Breast epithelium (tissue), 4 donors: ENCODE measurements at regions not wholly inside any gene's neighbourhood (a gene's known extent, or its start where the extent isn't known, plus 50 kb on each side); places are given as distances from the start of the nearest gene placed in this dataset.

Experiments
- DNase-seq, 2 donors: peaks; one replicate each; pipeline ENCODE4 v3.0.0-alpha.2; 2019; ENCODE audit warnings: low spot score in 2 of 2
- H3K27ac ChIP-seq, 2 donors: fragments of 200-600 bp; sonication (generic) in 1 of 2; one replicate each; pipeline ENCODE4 v1.5.1; 2016 to 2019; ENCODE audit warnings: mild to moderate bottlenecking in 1 of 2
- H3K27me3 ChIP-seq, 2 donors: fragments of 200-600 bp; sonication (generic) in 1 of 2; one replicate each; pipeline versions ENCODE4 v1.5.1 to v1.6.0; 2017 to 2019; ENCODE audit warnings: control low read depth in 1 of 2, mild to moderate bottlenecking in 1 of 2
- H3K36me3 ChIP-seq: fragments of 200-600 bp; one replicate; pipeline ENCODE4 v1.5.1; 2019
- H3K4me1 ChIP-seq, 2 donors: fragments of 200-600 bp; sonication (generic); one replicate each; pipeline ENCODE4 v1.5.1; 2016 to 2019; ENCODE audit warnings: control low read depth in 1 of 2
- H3K4me3 ChIP-seq, 3 donors: fragments of 200-600 bp; sonication (generic); 1 replicate in 2 of 3; 2 replicates in 1 of 3; pipeline ENCODE4 v1.5.1; 2016 to 2019; ENCODE audit warnings: mild to moderate bottlenecking in 3 of 3, moderate library complexity in 2 of 3
- H3K9me3 ChIP-seq, 2 donors: fragments of 200-600 bp; sonication (generic) in 1 of 2; one replicate each; pipeline ENCODE4 v1.5.1; 2016 to 2019; ENCODE audit warnings: control low read depth in 1 of 2
- POLR2A ChIP-seq: fragments of 450-650 bp; IDR thresholded peaks from one replicate; pipeline ENCODE4 v1.6.1; 2016; ENCODE audit warnings: antibody characterized with exemption, mild to moderate bottlenecking, moderate library complexity
- POLR2AphosphoS5 ChIP-seq, 3 donors: sonication (generic); formaldehyde crosslinking; IDR thresholded peaks; one replicate each; pipeline ENCODE4 v1.6.1; 2017; ENCODE audit warnings: antibody characterized with exemption in 3 of 3
- intact Hi-C: fragments of 100-400 bp; cut with DNase I; formaldehyde crosslinking; loops from one replicate; pipeline ENCODE4 v1.15.1; 2023; ENCODE audit warnings: low total_unique reads
- TF ChIP-seq, protein P1 (sequence below), 3 donors: fragments of 450-650 bp; IDR thresholded peaks; one replicate each; pipeline ENCODE4 v1.5.1; 2016 to 2017; ENCODE audit warnings: antibody characterized with exemption in 3 of 3, mild to moderate bottlenecking in 3 of 3, moderate library complexity in 3 of 3

- Histone ChIP-seq H3K4me3 (no peak overlapping the region), H3K27ac (no peak overlapping the region), H3K27me3 (peaks cover 0 to under 1% of the 10 kb centered on the region in 2 donors), H3K9me3 (no peaks in the 10 kb centered on the region), H3K36me3 (no peaks in the 10 kb centered on the region), H3K4me1 (no peaks in the 10 kb centered on the region)
- no peak for DNase-seq
- intact Hi-C loops: no loop called here
- TF ChIP-seq POLR2AphosphoS5 (IDR thresholded peaks at IDR 0.05) (no peak), POLR2A (no peak)
- TF ChIP-seq, protein P1, sequence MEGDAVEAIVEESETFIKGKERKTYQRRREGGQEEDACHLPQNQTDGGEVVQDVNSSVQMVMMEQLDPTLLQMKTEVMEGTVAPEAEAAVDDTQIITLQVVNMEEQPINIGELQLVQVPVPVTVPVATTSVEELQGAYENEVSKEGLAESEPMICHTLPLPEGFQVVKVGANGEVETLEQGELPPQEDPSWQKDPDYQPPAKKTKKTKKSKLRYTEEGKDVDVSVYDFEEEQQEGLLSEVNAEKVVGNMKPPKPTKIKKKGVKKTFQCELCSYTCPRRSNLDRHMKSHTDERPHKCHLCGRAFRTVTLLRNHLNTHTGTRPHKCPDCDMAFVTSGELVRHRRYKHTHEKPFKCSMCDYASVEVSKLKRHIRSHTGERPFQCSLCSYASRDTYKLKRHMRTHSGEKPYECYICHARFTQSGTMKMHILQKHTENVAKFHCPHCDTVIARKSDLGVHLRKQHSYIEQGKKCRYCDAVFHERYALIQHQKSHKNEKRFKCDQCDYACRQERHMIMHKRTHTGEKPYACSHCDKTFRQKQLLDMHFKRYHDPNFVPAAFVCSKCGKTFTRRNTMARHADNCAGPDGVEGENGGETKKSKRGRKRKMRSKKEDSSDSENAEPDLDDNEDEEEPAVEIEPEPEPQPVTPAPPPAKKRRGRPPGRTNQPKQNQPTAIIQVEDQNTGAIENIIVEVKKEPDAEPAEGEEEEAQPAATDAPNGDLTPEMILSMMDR (IDR thresholded peaks at IDR 0.05): no peak
These were observed 1063.6 kb downstream of the TBC1D22A start for GRCh38 chr22:47826016-47826415.

DNA sequence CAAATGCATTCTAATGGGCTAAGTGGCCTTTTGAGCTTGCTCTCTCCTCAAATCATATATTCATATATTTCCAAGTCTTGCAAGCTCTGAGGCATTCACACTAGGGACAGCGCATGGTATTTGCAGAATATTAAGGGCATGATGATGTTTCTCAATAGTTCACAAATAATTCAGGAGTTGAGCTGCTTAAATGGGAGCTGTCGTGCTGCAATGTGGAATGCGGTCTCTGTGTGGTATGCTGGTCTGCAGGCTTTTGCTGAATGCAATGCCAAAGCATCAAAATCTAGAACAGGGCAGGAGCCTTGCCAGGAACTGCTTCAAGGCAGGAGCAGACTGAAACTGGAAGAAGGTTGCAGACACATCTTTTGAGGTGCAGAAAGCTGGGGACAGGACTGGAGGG is 1060.0 kb downstream of the TBC1D22A start:
- Histone ChIP-seq H3K27ac (no peak overlapping the region), H3K36me3 (no peaks in the 10 kb centered on the region), H3K4me3 (no peak overlapping the region), H3K27me3 (peaks cover 0 to 11% of the 10 kb centered on the region in 2 donors), H3K9me3 (no peaks in the 10 kb centered on the region), H3K4me1 (no peaks in the 10 kb centered on the region)
- intact Hi-C loops: no loop called here
- DNase-seq: no peak
- TF ChIP-seq, protein P1 (IDR thresholded peaks at IDR 0.05): no peak
- TF ChIP-seq POLR2AphosphoS5 (IDR thresholded peaks at IDR 0.05) (no peak), POLR2A (no peak)

DNA sequence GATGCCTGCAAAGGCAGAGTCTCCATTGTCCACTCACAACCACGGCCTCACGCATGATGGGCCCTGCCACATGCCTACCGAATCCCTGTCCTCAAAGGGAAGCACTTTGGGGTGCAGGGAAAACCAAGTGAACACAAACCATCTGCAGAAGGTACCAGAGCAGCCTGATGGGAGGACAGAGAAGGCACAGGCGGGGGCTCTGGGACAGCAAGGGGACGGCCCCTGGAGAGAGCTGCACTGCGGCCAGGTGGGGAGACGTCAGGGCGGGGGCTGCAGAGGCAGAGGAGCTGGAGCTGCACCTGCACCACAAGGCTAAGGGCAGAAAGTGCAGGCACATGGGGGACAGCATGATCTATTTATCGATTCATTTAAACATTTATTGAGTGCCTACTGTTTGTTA is 1056.0 kb downstream of the TBC1D22A start:
- H3K36me3 ChIP-seq: no peaks in the 10 kb centered on the region
- TF ChIP-seq POLR2A (no peak), POLR2AphosphoS5 (IDR thresholded peaks at IDR 0.05) (no peak)
- TF ChIP-seq, protein P1 (IDR thresholded peaks at IDR 0.05): no peak
- peaks cover 0 to 11% of the 10 kb centered on the region in 2 donors for H3K27me3 ChIP-seq
- intact Hi-C loops: no loop called here
- H3K4me1 ChIP-seq: no peaks in the 10 kb centered on the region
- no peak for DNase-seq
- H3K9me3 ChIP-seq: no peaks in the 10 kb centered on the region
- H3K27ac ChIP-seq: no peak overlapping the region
- no peak overlapping the region for H3K4me3 ChIP-seq

DNA sequence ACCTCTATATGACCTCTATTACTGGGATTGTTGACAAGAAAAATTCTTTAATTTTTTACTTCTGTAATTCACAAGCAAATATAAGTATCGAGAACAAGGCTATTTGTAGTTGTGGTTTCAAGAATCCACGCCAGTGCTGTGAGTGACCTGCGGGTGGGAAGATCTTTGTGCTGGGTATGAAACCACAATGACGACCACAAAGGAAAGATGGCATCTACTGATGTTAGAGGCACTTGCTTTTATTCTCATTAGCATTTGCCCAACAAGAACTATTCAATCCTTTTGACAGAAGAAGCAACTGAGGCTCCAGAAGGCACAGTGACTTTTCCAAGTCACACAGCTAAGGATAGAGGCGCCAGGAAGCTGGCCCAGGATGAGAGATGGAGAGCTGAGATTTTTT is 1054.9 kb downstream of the TBC1D22A start:
- Histone ChIP-seq H3K4me3 (no peak overlapping the region), H3K4me1 (no peaks in the 10 kb centered on the region), H3K27me3 (peaks cover 0 to 11% of the 10 kb centered on the region in 2 donors), H3K27ac (no peak overlapping the region), H3K36me3 (no peaks in the 10 kb centered on the region), H3K9me3 (no peaks in the 10 kb centered on the region)
- no peak for DNase-seq
- intact Hi-C loops: no loop called here
- TF ChIP-seq, protein P1 (IDR thresholded peaks at IDR 0.05): no peak
- no peak for TF ChIP-seq POLR2AphosphoS5 (IDR thresholded peaks at IDR 0.05)
- TF ChIP-seq POLR2A: no peak

DNA sequence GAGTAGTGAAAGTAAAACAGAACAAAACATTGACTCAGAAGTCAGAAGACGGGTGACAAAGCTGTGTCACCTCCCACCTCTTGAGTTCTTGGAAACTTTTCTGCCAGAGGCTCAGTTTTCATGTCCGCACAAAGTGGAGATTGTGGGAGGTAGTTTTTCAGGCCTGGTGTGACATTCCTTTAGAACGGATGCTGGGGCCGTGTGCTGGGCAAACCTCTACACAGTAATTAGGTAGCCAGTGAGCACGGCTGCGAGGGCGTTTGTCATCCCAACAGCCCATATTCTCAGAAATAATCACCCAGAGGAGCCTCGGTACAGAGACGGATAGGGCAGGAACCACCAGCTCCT is 1054.4 kb downstream of the TBC1D22A start:
- intact Hi-C loops: no loop called here
- H3K27ac ChIP-seq: no peak overlapping the region
- no peak for DNase-seq
- TF ChIP-seq POLR2A (no peak), POLR2AphosphoS5 (IDR thresholded peaks at IDR 0.05) (no peak)
- TF ChIP-seq, protein P1 (IDR thresholded peaks at IDR 0.05): no peak
- H3K9me3 ChIP-seq: no peaks in the 10 kb centered on the region
- H3K4me3 ChIP-seq: no peak overlapping the region
- H3K36me3 ChIP-seq: no peaks in the 10 kb centered on the region
- peaks cover 0 to 11% of the 10 kb centered on the region in 2 donors for H3K27me3 ChIP-seq
- no peaks in the 10 kb centered on the region for H3K4me1 ChIP-seq
